ENCODE measurements at regions not wholly inside any gene's neighbourhood (a gene's known extent, or its start where the extent isn't known, plus 50 kb on each side); places are given as distances from the start of the nearest gene placed in this dataset.

DNA sequence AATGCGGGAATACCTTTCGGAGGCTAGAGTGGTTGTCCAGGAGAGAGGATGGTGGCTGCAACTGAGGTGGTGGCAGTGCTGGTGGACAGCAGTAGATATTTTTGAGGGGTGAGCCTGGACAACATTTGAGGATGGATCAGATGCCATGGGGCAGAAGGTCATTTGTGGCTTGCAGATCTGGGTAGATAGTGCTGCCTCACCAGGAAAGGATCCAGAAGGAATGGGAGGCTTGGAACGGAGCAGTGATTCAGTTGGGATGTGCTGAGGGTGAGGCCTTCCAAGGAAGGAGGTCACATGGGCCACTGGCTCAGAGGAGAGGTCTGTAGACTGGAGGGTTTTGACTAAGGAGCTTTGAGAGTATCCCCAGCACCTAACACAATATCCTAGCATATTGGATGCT, 110.8 kb upstream of the KAZN start:
- Mint-ChIP-seq H3K36me3 (ENCODE audit: low read depth) (no peaks in the 10 kb centered on the region), H3K27me3 (ENCODE audit: low read depth) (no peaks in the 10 kb centered on the region), H3K9me3 (peaks cover 2% of the 10 kb centered on the region), H3K4me3 (no peak overlapping the region), H3K4me1 (peaks cover 26% of the 10 kb centered on the region), H3K27ac (peak overlapping the region in 1 of 3 experiments; percentile 40)
- TF ChIP-seq, protein P1, sequence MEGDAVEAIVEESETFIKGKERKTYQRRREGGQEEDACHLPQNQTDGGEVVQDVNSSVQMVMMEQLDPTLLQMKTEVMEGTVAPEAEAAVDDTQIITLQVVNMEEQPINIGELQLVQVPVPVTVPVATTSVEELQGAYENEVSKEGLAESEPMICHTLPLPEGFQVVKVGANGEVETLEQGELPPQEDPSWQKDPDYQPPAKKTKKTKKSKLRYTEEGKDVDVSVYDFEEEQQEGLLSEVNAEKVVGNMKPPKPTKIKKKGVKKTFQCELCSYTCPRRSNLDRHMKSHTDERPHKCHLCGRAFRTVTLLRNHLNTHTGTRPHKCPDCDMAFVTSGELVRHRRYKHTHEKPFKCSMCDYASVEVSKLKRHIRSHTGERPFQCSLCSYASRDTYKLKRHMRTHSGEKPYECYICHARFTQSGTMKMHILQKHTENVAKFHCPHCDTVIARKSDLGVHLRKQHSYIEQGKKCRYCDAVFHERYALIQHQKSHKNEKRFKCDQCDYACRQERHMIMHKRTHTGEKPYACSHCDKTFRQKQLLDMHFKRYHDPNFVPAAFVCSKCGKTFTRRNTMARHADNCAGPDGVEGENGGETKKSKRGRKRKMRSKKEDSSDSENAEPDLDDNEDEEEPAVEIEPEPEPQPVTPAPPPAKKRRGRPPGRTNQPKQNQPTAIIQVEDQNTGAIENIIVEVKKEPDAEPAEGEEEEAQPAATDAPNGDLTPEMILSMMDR (IDR thresholded peaks at IDR 0.05; ENCODE audit: unreplicated experiment in 3 of 3) = no peak

DNA sequence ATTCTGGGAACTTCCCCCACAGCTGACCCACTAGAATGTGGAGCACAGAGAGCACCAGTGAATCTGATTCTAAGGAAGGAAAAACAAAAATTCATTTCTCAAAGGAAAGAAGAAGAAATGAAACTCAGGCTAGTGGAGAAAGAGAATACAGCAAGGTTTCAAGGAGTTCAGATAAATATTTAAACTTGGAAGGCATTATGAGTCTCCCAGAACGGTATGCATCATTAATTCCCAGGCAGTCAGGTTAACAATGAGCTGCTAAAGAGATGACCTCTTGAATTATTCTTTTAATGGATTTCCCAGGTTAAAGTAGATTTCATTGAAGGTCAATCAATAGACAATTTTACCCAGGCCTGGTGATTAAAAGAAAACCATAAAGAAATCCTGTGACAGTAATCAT, 103.6 kb upstream of the KAZN start:
- peaks cover 4% of the 10 kb centered on the region for H3K27me3 Mint-ChIP-seq (ENCODE audit: low read depth)
- no peaks in the 10 kb centered on the region for H3K36me3 Mint-ChIP-seq (ENCODE audit: low read depth)
- peak overlapping the region in 2 of 3 experiments; percentile 36 to 78 for H3K27ac Mint-ChIP-seq

DNA sequence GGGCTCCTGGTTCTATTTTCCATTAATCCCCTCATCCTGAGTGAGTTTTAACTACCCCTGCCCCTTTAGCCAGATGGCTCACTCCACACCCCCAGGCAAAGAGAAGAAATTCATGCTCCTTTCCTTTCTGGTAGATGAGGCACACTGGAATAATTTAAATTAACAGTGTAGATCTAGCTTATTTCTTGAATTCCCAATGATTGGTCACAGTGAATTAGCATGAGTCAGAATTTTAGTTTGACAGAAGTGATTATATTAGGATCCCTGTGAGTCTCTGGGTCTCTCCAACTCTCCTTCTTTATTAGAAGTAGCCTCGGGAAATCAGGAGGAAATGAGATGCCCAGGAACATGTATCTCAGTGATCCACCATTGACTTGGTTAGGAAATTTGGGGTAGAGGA, 103.1 kb upstream of the KAZN start:
- no peaks in the 10 kb centered on the region for H3K9me3 Mint-ChIP-seq
- no peak overlapping the region for H3K4me3 Mint-ChIP-seq
- no peaks in the 10 kb centered on the region for H3K36me3 Mint-ChIP-seq (ENCODE audit: low read depth)
- TF ChIP-seq, protein P1 (IDR thresholded peaks at IDR 0.05; ENCODE audit: unreplicated experiment in 3 of 3) = no peak
- peak overlapping the region in 2 of 3 experiments; percentile 16 to 78 for H3K27ac Mint-ChIP-seq
- peaks cover 4% of the 10 kb centered on the region for H3K27me3 Mint-ChIP-seq (ENCODE audit: low read depth)
- peaks cover 24% of the 10 kb centered on the region for H3K4me1 Mint-ChIP-seq

More for the DNA sequence above, 103.6 kb upstream of the KAZN start:
- Mint-ChIP-seq H3K4me1 (peaks cover 24% of the 10 kb centered on the region), H3K9me3 (no peaks in the 10 kb centered on the region), H3K4me3 (no peak overlapping the region)
- TF ChIP-seq, protein P1 (IDR thresholded peaks at IDR 0.05; ENCODE audit: unreplicated experiment in 3 of 3) = no peak

DNA sequence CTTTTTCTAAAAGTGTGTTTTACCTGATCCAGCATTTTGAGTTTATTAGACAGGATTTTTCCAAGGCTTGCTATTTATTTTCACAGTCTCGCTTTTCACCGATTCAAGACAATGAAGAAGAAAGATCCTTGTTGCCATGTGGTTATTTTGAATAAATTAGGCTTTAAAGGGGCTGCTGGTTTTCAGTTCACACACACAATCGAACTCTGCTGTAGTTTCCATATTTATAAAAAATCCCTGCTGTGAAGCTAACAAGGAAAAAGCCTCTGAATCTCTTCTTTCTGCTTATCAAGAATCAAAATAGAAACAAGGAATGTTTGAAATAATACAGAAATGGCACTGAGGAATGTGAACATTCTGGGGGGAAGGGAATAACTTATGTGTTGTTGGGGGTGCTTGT, 102.5 kb upstream of the KAZN start:
- peak overlapping the region in 2 of 3 experiments; percentile 7 to 36 for H3K27ac Mint-ChIP-seq
- H3K4me1 Mint-ChIP-seq = peaks cover 24% of the 10 kb centered on the region
- H3K27me3 Mint-ChIP-seq (ENCODE audit: low read depth) = peaks cover 4% of the 10 kb centered on the region
- no peak overlapping the region for H3K4me3 Mint-ChIP-seq
- H3K9me3 Mint-ChIP-seq = no peaks in the 10 kb centered on the region
- H3K36me3 Mint-ChIP-seq (ENCODE audit: low read depth) = no peaks in the 10 kb centered on the region
- TF ChIP-seq, protein P1 (IDR thresholded peaks at IDR 0.05; ENCODE audit: unreplicated experiment in 3 of 3) = no peak

DNA sequence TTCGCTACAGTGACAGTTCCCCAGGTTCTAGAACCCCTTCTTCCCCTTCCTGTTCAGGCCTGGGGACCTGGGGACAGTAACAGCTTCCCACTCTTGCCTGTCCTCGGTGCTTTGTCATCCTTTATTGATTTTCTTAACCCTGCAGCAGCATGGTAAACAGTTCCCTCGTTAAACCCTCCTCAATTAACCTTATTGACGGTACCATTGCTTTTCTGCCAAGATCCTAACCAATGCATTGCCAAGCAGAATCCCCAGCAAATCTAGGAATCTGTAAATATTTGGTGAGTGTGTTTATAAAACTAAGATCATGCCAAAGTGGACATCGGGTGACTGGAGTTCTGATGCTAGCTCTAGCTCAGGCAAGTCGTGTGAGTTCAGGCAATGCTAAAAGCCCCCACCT, 99.6 kb upstream of the KAZN start:
- TF ChIP-seq, protein P1 (IDR thresholded peaks at IDR 0.05; ENCODE audit: unreplicated experiment in 3 of 3) = no peak
- Mint-ChIP-seq H3K36me3 (ENCODE audit: low read depth) (no peaks in the 10 kb centered on the region), H3K4me3 (no peak overlapping the region), H3K4me1 (peaks cover 19% of the 10 kb centered on the region), H3K27me3 (ENCODE audit: low read depth) (peaks cover 2% of the 10 kb centered on the region), H3K27ac (no peak overlapping the region), H3K9me3 (no peaks in the 10 kb centered on the region)

DNA sequence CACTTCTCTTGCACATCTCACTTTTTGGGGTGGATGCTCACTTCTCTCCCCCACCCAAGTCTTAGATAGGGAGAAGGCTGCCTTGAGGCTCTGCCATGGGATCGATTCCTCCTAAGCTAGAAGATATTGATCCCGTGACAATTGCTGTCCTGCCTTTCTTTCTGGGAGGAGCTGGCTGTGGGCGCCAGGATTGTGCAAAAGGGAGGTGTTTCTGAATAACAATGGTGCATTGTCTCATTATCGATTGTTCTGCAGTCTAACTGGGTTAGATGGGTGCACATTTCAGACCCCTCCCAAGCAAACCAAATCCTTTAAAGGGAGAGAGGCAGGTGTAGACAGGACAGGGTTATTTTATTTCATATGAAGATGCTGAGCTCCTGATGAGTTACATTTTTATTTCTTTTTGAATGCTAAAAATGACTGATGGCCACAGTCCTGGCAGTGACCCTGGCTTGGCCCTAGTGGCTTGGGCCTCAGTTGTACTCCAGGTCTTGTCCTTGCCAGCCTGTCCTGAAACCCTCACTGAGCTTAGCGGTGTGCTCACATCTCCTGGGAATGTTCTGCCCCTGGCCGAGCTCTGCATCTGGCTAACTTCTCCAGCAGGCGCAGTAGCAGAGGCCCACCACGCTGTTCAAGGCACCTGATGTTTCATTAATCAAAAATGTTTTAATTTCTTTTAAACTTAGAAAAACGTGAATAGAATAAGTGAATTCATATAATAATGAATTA, 99.0 kb upstream of the KAZN start:
- H3K4me1 Mint-ChIP-seq = peaks cover 19% of the 10 kb centered on the region
- no peaks in the 10 kb centered on the region for H3K27me3 Mint-ChIP-seq (ENCODE audit: low read depth)
- no peaks in the 10 kb centered on the region for H3K36me3 Mint-ChIP-seq (ENCODE audit: low read depth)
- no peak overlapping the region for H3K4me3 Mint-ChIP-seq
- no peaks in the 10 kb centered on the region for H3K9me3 Mint-ChIP-seq
- no peak overlapping the region for H3K27ac Mint-ChIP-seq
- TF ChIP-seq, protein P1 (IDR thresholded peaks at IDR 0.05; ENCODE audit: unreplicated experiment in 3 of 3) = no peak
